Dedifferentiated amniotic fluid mesenchymal stem cell (primary cell): ENCODE measurements at regions not wholly inside any gene's neighbourhood (a gene's known extent, or its start where the extent isn't known, plus 50 kb on each side); places are given as distances from the start of the nearest gene placed in this dataset.
A peak's percentile ranks its signal among the peaks of the same experiment; 100 is the strongest.

Experiments used
- DNase-seq: peaks from one replicate; pipeline ENCODE4 v3.0.0-alpha.2; 2016; ENCODE audit errors: extremely low spot score

DNA sequence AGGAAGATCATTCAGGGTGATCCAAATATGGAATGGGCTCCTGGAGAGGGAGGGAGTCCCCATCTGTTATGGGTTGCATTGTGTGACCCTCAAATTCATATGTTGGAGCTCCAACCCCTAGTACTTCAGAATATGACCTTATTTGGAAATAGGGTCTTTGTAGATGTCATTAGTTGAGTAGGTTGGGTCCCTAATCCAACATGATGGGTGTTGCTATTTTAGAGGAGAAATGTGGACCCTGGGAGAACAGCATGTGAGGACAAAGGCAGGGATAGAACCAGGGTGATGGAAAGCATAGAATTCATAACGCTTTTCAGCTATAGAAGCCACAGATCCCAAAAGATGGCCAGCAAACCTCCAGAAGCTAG, 91.5 kb upstream of the SMNDC1 start:
- no peak for DNase-seq

- DNase-seq = no peak
These were observed 93.1 kb upstream of the SMNDC1 start for GRCh38 chr10:110397856-110398255.

DNA sequence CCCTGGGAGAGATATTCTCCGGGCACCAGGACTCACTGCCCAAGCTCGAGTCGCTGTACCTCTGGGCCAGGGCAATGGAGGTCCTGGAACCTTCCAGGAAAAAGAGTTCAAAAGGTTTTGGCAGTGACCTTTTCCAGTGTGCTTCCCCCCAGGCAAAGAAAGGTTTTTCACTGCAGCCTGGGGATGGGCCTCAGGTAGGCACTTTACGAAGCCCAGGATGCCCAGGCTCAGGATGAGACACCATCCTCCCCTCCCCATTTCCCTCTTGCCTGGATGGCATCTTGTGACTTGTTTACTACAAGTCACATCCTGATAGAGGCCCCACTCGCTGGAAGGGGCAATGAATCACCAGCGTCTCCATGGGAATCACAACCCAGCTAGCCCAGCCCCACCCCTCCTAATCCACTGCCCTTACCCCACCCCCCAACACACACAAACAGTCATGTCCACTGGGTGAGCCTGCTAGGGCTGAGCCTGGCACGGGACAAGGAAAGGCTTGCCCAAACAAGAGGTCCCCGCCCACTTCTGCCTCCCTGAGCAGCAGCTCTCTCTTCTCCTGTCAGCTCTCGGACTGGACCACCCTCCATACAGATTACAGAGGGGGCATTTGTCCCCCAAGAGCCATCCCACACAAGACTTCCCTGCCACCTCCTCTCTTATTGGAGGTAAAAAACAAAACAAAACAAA, 93.8 kb upstream of the SMNDC1 start:
- DNase-seq = peak; percentile 96

- peak; percentile 91 for DNase-seq
These were observed 94.6 kb upstream of the SMNDC1 start for GRCh38 chr10:110399106-110399964.

- no peak for DNase-seq
These were observed 95.5 kb upstream of the SMNDC1 start for GRCh38 chr10:110399965-110400933.

DNA sequence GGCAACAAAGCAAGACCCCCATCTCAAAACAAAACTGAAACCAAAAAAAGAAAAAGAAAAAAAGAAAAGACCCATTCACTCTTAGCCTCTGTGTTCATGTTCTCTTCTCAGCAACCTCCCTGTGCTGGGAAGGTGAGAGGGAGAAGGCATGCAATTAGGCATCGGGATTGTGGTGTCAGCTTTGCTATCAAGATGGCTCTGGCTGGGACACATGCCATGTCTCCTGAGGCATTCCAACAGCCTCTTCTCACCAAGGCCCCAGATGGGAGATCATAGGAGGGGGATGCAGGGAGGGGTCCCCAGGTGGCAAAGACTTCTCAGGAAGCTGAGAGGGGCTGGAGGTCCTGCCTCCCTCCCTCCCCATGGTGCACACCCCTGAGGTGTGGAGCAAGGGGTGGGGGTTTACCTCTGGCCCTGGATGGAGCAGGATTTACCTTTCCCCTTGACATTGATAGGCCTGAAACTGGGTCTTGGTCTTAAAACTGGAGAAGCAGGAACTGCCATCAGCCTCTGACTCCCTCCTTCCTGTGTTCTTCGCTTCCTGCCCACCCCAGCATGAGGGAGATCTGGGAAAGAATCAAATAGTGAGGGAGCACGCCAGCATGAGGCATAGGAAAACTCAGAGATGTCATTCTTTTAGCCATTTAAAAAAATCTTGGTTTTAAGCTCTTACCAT, 96.2 kb upstream of the DUSP5 start:
- DNase-seq = no peak

- no peak for DNase-seq
These were observed 95.7 kb upstream of the DUSP5 start for GRCh38 chr10:110402077-110402416.

GRCh38 chr10:110403593-110403992, 94.1 kb upstream of the DUSP5 start:
- DNase-seq = no peak

DNA sequence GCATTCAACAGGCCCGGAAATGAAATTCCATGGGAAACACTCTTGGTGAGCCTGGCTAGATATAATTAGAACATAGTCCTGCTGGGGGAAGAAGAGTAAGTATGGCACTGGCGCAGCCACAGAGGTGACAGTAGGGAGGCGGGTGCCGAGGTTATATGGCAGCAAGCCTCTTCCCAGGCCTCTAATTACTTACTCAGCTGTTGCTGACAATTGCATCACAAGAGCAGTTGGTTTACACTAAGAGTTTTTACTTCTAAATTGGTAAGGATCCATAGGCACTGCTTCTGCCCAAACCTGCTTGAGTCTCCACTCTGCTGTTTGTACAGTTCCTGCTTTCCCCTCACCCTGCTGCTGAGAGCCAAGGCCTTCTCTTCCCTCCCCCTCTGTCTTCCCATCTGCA, 93.3 kb upstream of the DUSP5 start:
- peak; percentile 51 for DNase-seq

- DNase-seq = no peak
These were observed 92.9 kb upstream of the DUSP5 start for GRCh38 chr10:110404825-110405224.

DNA sequence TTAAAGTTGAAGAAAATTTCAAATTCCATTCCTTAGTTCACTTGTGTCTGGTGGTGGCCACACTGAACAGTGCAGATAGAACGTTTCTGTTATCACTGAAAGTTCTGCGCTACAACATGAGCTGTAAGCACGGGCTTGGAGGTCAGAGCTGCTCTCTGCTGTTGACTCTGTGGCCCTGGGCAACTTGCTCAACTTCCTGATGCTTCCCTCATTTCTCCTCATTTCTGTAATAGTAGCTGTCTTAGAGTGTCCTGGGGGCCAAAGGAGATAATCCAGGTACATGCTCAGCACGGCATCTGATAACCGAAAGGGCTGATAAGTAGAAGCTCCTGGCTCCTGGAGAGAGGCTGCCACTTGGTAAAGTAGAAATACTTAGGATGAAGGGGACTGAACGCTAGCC, 92.3 kb upstream of the DUSP5 start:
- no peak for DNase-seq

DNA sequence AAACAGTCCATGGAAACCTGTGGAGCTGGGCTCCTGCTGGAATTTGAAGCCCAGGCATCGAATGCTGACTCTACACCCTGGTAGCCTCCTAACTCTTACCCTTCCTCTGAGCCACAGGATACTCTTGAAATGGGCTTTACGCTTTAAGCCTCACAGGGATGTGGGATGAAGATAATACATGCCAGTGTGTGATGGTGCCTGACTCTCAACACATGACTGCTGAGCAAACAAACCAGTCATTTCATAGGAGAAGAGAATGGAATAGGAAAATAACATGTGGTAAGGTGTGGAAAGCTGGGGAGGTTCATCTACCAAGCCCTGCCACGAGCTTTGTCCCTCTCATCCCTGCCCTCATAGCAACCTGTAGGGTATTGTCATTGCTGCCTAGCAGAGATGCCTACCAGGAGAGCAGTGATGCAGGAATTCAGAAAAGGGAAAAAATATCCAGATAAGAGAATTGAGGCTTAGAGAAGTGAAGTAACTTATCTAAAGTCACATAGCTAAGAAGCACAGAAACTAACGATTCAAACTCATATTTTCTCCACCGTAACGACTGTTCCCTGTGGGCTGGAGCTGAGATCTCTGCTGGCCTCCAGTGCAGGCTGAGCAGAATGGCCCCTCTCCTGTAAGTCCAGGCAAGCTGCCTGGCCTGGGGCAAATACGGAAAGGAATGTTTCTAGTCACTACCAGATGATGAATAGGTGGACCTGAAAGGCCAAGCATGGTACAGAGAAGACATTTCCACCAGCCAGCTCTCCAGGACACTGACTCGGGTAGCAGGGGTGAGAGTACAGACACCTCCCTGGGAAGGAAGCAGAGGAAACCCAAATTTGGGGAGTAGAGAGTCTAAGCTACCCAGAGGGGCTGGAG, 90.2 kb upstream of the DUSP5 start:
- no peak for DNase-seq

- peak; percentile 36 for DNase-seq
These were observed 89.4 kb upstream of the DUSP5 start for GRCh38 chr10:110408203-110408871.

GRCh38 chr10:110408943-110409342, 88.8 kb upstream of the DUSP5 start:
- DNase-seq = no peak

- DNase-seq = no peak
These were observed 88.2 kb upstream of the DUSP5 start for GRCh38 chr10:110409488-110409887.

- DNase-seq = no peak
These were observed 87.8 kb upstream of the DUSP5 start for GRCh38 chr10:110409926-110410325.

DNA sequence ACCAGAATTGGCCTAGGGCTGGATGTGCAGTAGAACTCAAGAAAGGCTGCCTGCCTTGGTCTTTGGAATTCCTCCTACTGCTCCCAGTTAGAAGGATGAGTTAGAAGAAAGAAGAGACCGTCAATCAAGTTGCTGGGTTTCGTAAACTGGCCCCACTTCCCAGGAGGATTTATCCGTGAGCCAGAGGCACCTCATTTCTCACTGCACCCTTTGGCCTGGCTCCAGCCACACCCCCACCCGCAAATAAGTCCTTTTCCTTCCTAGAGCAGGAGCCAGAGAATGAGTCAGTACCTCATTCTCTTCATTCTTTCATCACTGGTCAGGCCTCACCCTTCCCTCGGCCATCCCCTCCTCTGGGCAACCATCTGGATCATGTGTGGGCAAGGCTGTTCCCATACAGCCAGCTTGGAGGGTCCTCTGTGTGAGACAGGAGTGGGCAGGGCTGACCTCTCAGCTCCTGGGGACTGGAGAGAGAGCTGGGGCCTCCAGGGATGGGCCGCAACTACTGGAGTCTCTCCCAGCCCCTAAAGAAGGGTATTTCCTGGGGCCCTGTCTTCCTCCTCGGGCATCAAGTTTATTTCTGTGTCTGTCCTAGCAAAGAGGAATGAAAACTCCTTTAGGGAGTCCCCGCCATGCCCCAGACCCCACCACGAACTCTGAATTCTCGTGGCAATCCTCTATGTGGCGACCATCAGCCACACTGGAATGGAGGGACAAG, 87.2 kb upstream of the DUSP5 start:
- DNase-seq = peak; percentile 90

DNA sequence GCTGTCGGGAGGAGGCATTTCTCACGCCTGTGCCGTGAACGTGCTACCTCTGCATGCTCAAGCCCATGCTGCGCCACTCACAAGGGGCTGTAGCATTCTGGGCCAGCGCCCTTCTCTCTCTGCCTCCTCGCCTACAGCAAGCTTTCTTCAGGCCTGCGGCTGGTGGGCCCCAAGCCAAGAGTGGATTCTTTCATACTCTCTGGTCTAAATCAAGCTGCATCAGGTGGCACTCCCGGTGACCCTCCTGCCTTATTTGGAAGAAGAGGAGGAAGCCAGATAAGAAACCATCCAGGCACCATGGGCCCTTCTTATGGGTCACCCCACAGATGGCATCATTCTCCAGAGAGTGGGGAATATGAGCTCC, 86.7 kb upstream of the DUSP5 start:
- DNase-seq = peak; percentile 31

DNA sequence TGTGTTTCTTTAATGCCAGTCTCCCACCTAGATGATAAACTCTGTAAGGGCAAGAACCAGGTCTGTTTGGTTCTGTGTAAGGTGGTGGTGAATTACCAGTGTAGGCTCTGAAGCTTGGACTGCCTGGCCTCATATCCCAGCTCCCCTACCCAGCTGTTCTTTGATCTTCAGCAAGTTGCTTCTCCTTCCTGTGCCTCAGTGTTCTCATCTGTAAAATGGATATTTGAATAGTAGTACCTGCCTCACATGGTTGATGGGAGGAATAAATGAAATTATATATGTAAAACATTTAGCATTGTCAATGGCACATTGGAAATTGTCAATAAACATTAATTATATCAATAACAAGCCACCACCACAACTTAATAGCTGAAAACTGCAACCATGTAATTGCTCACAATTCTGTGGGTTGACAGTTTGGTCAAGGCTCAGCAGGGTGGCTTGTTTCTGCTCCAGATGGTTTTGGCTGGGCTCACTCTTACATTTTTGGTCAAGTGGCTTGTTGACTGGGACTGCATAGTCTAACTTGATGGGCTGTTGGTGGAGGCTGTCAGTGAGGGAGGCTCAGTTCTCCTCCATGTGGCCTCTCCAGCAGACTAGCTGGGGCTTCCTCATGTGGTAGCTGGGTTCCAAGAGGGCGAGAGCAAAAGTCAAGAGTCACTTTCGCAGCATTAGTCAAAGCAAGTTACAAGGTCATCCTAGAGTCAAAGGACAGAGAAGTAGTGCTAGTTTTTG, 84.5 kb upstream of the DUSP5 start:
- no peak for DNase-seq
